ENCODE measurements at regions not wholly inside any gene's neighbourhood (a gene's known extent, or its start where the extent isn't known, plus 50 kb on each side); places are given as distances from the start of the nearest gene placed in this dataset.

GRCh38 chr4:123114084-123114914 lies 191.9 kb upstream of the NUDT6 start:
- no peak for DNase-seq
- Histone ChIP-seq H3K9me3 (ENCODE audit: low read length) (no peaks in the 10 kb centered on the region), H3K9ac (ENCODE audit: low read length) (no peak overlapping the region), H4K20me1 (ENCODE audit: low read length) (no peaks in the 10 kb centered on the region), H3K27ac (ENCODE audit: low read length) (no peak overlapping the region), H3K4me1 (ENCODE audit: insufficient read depth, low read length) (peaks cover 32% of the 10 kb centered on the region), H3K27me3 (ENCODE audit: low read length) (no peaks in the 10 kb centered on the region), H3K4me2 (ENCODE audit: low read length) (no peak overlapping the region), H3K79me2 (ENCODE audit: low read length) (no peaks in the 10 kb centered on the region), H3F3A (ENCODE audit: low read length, unreplicated experiment) (no peaks in the 10 kb centered on the region), H3K36me3 (ENCODE audit: low read depth, low read length) (no peaks in the 10 kb centered on the region), H3K4me3 (ENCODE audit: low read length) (no peak overlapping the region), H2AFZ (ENCODE audit: low read length) (no peak overlapping the region), H3K9me2 (replicated peaks; ENCODE audit: low read length) (no peaks in the 10 kb centered on the region)
- ChIA-PET CTCF (no interaction called here), POLR2A (ENCODE audit: unreplicated experiment) (no interaction called here)
- BruUV-seq (replicated peaks), result no TSS peak
- no peak for ATAC-seq
- intact Hi-C loops (cut with micrococcal nuclease), result no loop called here
- no peak for TF ChIP-seq EZH2 (IDR thresholded peaks at IDR 0.05; ENCODE audit: low read length, unreplicated experiment)
- no peak for TF ChIP-seq EZH2phosphoT487 (IDR thresholded peaks at IDR 0.05; ENCODE audit: borderline replicate concordance, low read length)
- TF ChIP-seq CTCF (conservative IDR thresholded peaks at IDR 0.05; ENCODE audit: low read depth, low read length), result no peak

GRCh38 chr4:123114915-123115756 lies 192.7 kb upstream of the NUDT6 start:
- no peak for ATAC-seq
- DNase-seq, result no peak
- no peaks in the 10 kb centered on the region for H3F3A ChIP-seq (ENCODE audit: low read length, unreplicated experiment)
- H3K4me2 ChIP-seq (ENCODE audit: low read length), result no peak overlapping the region
- no peaks in the 10 kb centered on the region for H3K9me2 ChIP-seq (replicated peaks; ENCODE audit: low read length)
- ChIA-PET POLR2A (ENCODE audit: unreplicated experiment) (no interaction called here), CTCF (no interaction called here)
- H2AFZ ChIP-seq (ENCODE audit: low read length), result no peak overlapping the region
- no peak overlapping the region for H3K4me3 ChIP-seq (ENCODE audit: low read length)
- H4K20me1 ChIP-seq (ENCODE audit: low read length), result no peaks in the 10 kb centered on the region
- no peak overlapping the region for H3K27ac ChIP-seq (ENCODE audit: low read length)
- peaks cover 32% of the 10 kb centered on the region for H3K4me1 ChIP-seq (ENCODE audit: insufficient read depth, low read length)
- H3K79me2 ChIP-seq (ENCODE audit: low read length), result no peaks in the 10 kb centered on the region
- TF ChIP-seq CTCF (conservative IDR thresholded peaks at IDR 0.05; ENCODE audit: low read depth, low read length) (no peak), EZH2phosphoT487 (IDR thresholded peaks at IDR 0.05; ENCODE audit: borderline replicate concordance, low read length) (no peak), EZH2 (IDR thresholded peaks at IDR 0.05; ENCODE audit: low read length, unreplicated experiment) (no peak)
- no peaks in the 10 kb centered on the region for H3K27me3 ChIP-seq (ENCODE audit: low read length)
- intact Hi-C loops (cut with micrococcal nuclease), result no loop called here
- no peaks in the 10 kb centered on the region for H3K9me3 ChIP-seq (ENCODE audit: low read length)
- H3K36me3 ChIP-seq (ENCODE audit: low read depth, low read length), result no peaks in the 10 kb centered on the region
- no peak overlapping the region for H3K9ac ChIP-seq (ENCODE audit: low read length)
- no TSS peak for BruUV-seq (replicated peaks)
